ENCODE measurements at regions not wholly inside any gene's neighbourhood (a gene's known extent, or its start where the extent isn't known, plus 50 kb on each side); places are given as distances from the start of the nearest gene placed in this dataset.

GRCh38 chr17:409308-409847, 56.8 kb upstream of the RPH3AL start:
- Histone ChIP-seq H3K4me1 (peaks cover 3 to 9% of the 10 kb centered on the region in 2 donors), H3K9me3 (no peaks in the 10 kb centered on the region), H3K27me3 (no peaks in the 10 kb centered on the region), H3K36me3 (peaks cover 0 to 4% of the 10 kb centered on the region in 2 donors), H3K4me3 (peak overlapping the region; percentile 44 to 57), H3K27ac (no peak overlapping the region)
- intact Hi-C loops (cut with DNase I), result no loop called here
- DNase-seq (ENCODE audit: low spot score in 2 of 2), result no peak
- no peak for TF ChIP-seq CTCF (IDR thresholded peaks at IDR 0.05)

GRCh38 chr17:404703-405102, 52.1 kb upstream of the RPH3AL start:
- no peak overlapping the region for H3K4me3 ChIP-seq
- no peak overlapping the region for H3K27ac ChIP-seq
- H3K36me3 ChIP-seq, result no peaks in the 10 kb centered on the region
- DNase-seq (ENCODE audit: low spot score in 2 of 2), result no peak
- no peaks in the 10 kb centered on the region for H3K9me3 ChIP-seq
- H3K4me1 ChIP-seq, result no peaks in the 10 kb centered on the region
- intact Hi-C loops (cut with DNase I), result no loop called here
- TF ChIP-seq CTCF (IDR thresholded peaks at IDR 0.05), result no peak
- no peaks in the 10 kb centered on the region for H3K27me3 ChIP-seq

All from ascending aorta (tissue), 2 donors.